HepG2 (cell line): ENCODE measurements at regions not wholly inside any gene's neighbourhood (a gene's known extent, or its start where the extent isn't known, plus 50 kb on each side); places are given as distances from the start of the nearest gene placed in this dataset.

Source experiments
- ATAC-seq: fragments of 200-7000 bp; cut with Tn5 transposase; 3 replicates; pipeline ENCODE4 v1.9.1; 2020; ENCODE audit warnings: mild to moderate bottlenecking, moderate library complexity
- BruUV-seq: library from RNA; stranded (reverse); fragments of 400-500 nt; replicated peaks from 2 replicates; lab custom pipeline; 2021; lab: Mats Ljungman, UMichigan
- CTCF ChIA-PET: fragments of 300-600 bp; formaldehyde crosslinking; extraction: SDS; loops from one replicate; lab custom pipeline; 2021; ENCODE audit warnings: low total read pairs, inconsistent platforms, low intra/inter-chr PET ratio; lab: Yijun Ruan, JAX
- POLR2A ChIA-PET: fragments of 350-600 bp; sonication (Branson Sonifier 250); formaldehyde crosslinking; loops from one replicate; lab custom pipeline; 2020; ENCODE audit warnings: antibody characterized with exemption, inconsistent platforms; lab: Yijun Ruan, JAX
- DNase-seq: peaks from one replicate; pipeline ENCODE4 v3.0.0-alpha.2; 2015; ENCODE audit warnings: low spot score
- FAIRE-seq: peaks from 3 replicates; lab custom pipeline; 2011; peaks lifted over from hg19 to GRCh38; lab: Jason Lieb, UNC
- H2AFZ ChIP-seq: one replicate; pipeline ENCODE4 v1.6.1; 2011; ENCODE audit warnings: low read length, inconsistent platforms
- H3K27ac ChIP-seq: fragments of 300-600 bp; 3 replicates; pipeline ENCODE4 v1.8.0; 2011; ENCODE audit warnings: mixed run types, mild to moderate bottlenecking, mixed read lengths, low read length, inconsistent platforms; ENCODE audit not compliant: insufficient read depth; ENCODE audit errors: extremely low read length
- H3K27me3 ChIP-seq, 2 experiments: fragments of 200-600 bp in 1 of 2; 2 replicates in 1 of 2; 3 replicates in 1 of 2; pipeline versions ENCODE4 v1.6.0 to v1.8.0; 2011; ENCODE audit warnings: low read length in 2 of 2, mild to moderate bottlenecking in 2 of 2, moderate library complexity in 2 of 2, inconsistent platforms in 1 of 2; ENCODE audit not compliant: insufficient read depth in 2 of 2, control insufficient read depth in 1 of 2
- H3K36me3 ChIP-seq, 2 experiments: fragments of 200-600 bp in 1 of 2; replicated peaks in 1 of 2; 2 replicates in 1 of 2; 3 replicates in 1 of 2; pipeline versions ENCODE4 v1.5.1 to v1.8.0; 2011; ENCODE audit warnings: low read length in 2 of 2, inconsistent platforms in 1 of 2; ENCODE audit not compliant: insufficient read depth in 2 of 2, control insufficient read depth in 1 of 2
- H3K4me1 ChIP-seq: 2 replicates; pipeline ENCODE4 v1.5.1; 2012; ENCODE audit warnings: low read length, inconsistent platforms; ENCODE audit not compliant: insufficient read depth
- H3K4me2 ChIP-seq: 2 replicates; pipeline ENCODE4 v1.6.0; 2011; ENCODE audit warnings: low read depth, low read length, inconsistent platforms
- H3K4me3 ChIP-seq, 3 experiments: fragments of 200-600 bp in 1 of 3; sonication (generic), shearing (Covaris generic) in 1 of 3; replicated peaks in 1 of 3; 2 replicates each; pipeline ENCODE4 v1.5.1; 2011 to 2016; ENCODE audit warnings: low read length in 3 of 3, inconsistent platforms in 2 of 3, low read depth in 2 of 3, mild to moderate bottlenecking in 2 of 3, control low read depth in 1 of 3, mixed read lengths in 1 of 3; ENCODE audit not compliant: insufficient read depth in 1 of 3
- H3K79me2 ChIP-seq: one replicate; pipeline ENCODE4 v1.6.1; 2011; ENCODE audit warnings: low read length, inconsistent platforms; ENCODE audit not compliant: insufficient read depth
- H3K9ac ChIP-seq: 2 replicates; pipeline ENCODE4 v1.6.0; 2011; ENCODE audit warnings: mild to moderate bottlenecking, low read depth, low read length, inconsistent platforms; ENCODE audit not compliant: insufficient read depth
- H3K9me3 ChIP-seq: 2 replicates; pipeline ENCODE4 v1.5.1; 2012; ENCODE audit warnings: mild to moderate bottlenecking, low read length
- H4K20me1 ChIP-seq: 2 replicates; pipeline ENCODE4 v1.6.0; 2011; ENCODE audit warnings: inconsistent platforms, mild to moderate bottlenecking, low read length, moderate library complexity; ENCODE audit not compliant: insufficient read depth
- AHR ChIP-seq: IDR thresholded peaks from 2 replicates; pipeline ENCODE4 v1.6.1; 2018; ENCODE audit warnings: missing genetic modification reagents, missing compliant biosample characterization
- POLR2AphosphoS2 ChIP-seq: IDR thresholded peaks from 2 replicates; pipeline ENCODE4 v1.6.1; 2011; ENCODE audit warnings: low read depth, low read length, improper control_type of control experiment
- TEAD3 ChIP-seq: optimal IDR thresholded peaks from 2 replicates; pipeline ENCODE3; 2016; ENCODE audit warnings: borderline replicate concordance
- ZSCAN30 ChIP-seq: sonication (generic); formaldehyde crosslinking; IDR thresholded peaks from 2 replicates; pipeline ENCODE4 v1.5.0; 2020; ENCODE audit warnings: mild to moderate bottlenecking, missing genetic modification reagents
- WGBS: methylation state at CpG from one replicate; pipeline ENCODE4 v1.1.6; 2017; ENCODE audit warnings: low lambda C conversion rate; 5-methylcytosine and 5-hydroxymethylcytosine counted together
- in situ Hi-C: cut with HindIII; loops from 2 replicates; pipeline ENCODE4 v1.10.0; 2017; ENCODE audit warnings: low pct_unique_long_range_greater_than_20kb; ENCODE audit not compliant: extremely low pct_ligation_motif_present
- intact Hi-C: fragments of 100-400 bp; cut with micrococcal nuclease; formaldehyde crosslinking; loops from one replicate; pipeline ENCODE4 v1.10.0; 2022; ENCODE audit not compliant: unreplicated experiment
- TF ChIP-seq, protein P1 (sequence below): sonication (generic); formaldehyde crosslinking; IDR thresholded peaks from 2 replicates; pipeline ENCODE4 v1.5.0; 2020; ENCODE audit warnings: missing genetic modification reagents
- TF ChIP-seq, protein P2 (sequence below), 2 experiments: sonication (generic) in 1 of 2; formaldehyde crosslinking in 1 of 2; IDR thresholded peaks; 2 replicates each; pipeline versions ENCODE4 v1.5.1 to v1.6.1; 2011 to 2020; ENCODE audit warnings: borderline replicate concordance in 1 of 2, low read depth in 1 of 2, low read length in 1 of 2, mild to moderate bottlenecking in 1 of 2, missing genetic modification reagents in 1 of 2, moderate library complexity in 1 of 2
- TF ChIP-seq, protein P3 (sequence below): sonication (generic); formaldehyde crosslinking; conservative IDR thresholded peaks from 2 replicates; pipeline ENCODE4 v1.4.0; 2020; ENCODE audit warnings: missing genetic modification reagents
- TF ChIP-seq, protein P4 (sequence below): sonication (generic); formaldehyde crosslinking; IDR thresholded peaks from 2 replicates; pipeline ENCODE4 v1.5.0; 2020; ENCODE audit warnings: missing genetic modification reagents, mild to moderate bottlenecking, borderline replicate concordance

GRCh38 chr5:88979726-88980125 lies 96.7 kb upstream of the MEF2C start (continued):
- TF ChIP-seq POLR2AphosphoS2 (no peak), TEAD3 (no peak)
- TF ChIP-seq, protein P1, sequence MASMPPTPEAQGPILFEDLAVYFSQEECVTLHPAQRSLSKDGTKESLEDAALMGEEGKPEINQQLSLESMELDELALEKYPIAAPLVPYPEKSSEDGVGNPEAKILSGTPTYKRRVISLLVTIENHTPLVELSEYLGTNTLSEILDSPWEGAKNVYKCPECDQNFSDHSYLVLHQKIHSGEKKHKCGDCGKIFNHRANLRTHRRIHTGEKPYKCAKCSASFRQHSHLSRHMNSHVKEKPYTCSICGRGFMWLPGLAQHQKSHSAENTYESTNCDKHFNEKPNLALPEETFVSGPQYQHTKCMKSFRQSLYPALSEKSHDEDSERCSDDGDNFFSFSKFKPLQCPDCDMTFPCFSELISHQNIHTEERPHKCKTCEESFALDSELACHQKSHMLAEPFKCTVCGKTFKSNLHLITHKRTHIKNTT (CRISPR knock-in tag) = no peak

- H3K9me3 ChIP-seq = no peaks in the 10 kb centered on the region
- no peaks in the 10 kb centered on the region for H3K79me2 ChIP-seq
- CTCF ChIA-PET = no interaction called here
- H3K4me3 ChIP-seq = no peak overlapping the region
- no peaks in the 10 kb centered on the region for H3K27me3 ChIP-seq
- peaks cover 7% of the 10 kb centered on the region for H3K4me1 ChIP-seq
- intact Hi-C loops (no loop called here), in situ Hi-C loops (no loop called here)
- no peak overlapping the region for H3K9ac ChIP-seq
- 24% methylated on average over 3 of the region's 3 CpGs for WGBS
- DNase-seq = no peak
- no peak overlapping the region for H3K27ac ChIP-seq
- TF ChIP-seq, protein P2, sequence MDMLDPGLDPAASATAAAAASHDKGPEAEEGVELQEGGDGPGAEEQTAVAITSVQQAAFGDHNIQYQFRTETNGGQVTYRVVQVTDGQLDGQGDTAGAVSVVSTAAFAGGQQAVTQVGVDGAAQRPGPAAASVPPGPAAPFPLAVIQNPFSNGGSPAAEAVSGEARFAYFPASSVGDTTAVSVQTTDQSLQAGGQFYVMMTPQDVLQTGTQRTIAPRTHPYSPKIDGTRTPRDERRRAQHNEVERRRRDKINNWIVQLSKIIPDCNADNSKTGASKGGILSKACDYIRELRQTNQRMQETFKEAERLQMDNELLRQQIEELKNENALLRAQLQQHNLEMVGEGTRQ (IDR thresholded peaks at IDR 0.05; ENCODE audit: low read depth, low read length) = no peak
- TF ChIP-seq, protein P2 (CRISPR knock-in tag; IDR thresholded peaks at IDR 0.05; ENCODE audit: borderline replicate concordance) = no peak
- no peak for TF ChIP-seq AHR (CRISPR knock-in tag)
- TF ChIP-seq, protein P3, sequence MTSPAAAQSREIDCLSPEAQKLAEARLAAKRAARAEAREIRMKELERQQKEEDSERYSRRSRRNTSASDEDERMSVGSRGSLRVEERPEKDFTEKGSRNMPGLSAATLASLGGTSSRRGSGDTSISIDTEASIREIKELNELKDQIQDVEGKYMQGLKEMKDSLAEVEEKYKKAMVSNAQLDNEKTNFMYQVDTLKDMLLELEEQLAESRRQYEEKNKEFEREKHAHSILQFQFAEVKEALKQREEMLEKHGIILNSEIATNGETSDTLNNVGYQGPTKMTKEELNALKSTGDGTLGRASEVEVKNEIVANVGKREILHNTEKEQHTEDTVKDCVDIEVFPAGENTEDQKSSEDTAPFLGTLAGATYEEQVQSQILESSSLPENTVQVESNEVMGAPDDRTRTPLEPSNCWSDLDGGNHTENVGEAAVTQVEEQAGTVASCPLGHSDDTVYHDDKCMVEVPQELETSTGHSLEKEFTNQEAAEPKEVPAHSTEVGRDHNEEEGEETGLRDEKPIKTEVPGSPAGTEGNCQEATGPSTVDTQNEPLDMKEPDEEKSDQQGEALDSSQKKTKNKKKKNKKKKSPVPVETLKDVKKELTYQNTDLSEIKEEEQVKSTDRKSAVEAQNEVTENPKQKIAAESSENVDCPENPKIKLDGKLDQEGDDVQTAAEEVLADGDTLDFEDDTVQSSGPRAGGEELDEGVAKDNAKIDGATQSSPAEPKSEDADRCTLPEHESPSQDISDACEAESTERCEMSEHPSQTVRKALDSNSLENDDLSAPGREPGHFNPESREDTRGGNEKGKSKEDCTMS (CRISPR knock-in tag) = no peak
- TF ChIP-seq, protein P4, sequence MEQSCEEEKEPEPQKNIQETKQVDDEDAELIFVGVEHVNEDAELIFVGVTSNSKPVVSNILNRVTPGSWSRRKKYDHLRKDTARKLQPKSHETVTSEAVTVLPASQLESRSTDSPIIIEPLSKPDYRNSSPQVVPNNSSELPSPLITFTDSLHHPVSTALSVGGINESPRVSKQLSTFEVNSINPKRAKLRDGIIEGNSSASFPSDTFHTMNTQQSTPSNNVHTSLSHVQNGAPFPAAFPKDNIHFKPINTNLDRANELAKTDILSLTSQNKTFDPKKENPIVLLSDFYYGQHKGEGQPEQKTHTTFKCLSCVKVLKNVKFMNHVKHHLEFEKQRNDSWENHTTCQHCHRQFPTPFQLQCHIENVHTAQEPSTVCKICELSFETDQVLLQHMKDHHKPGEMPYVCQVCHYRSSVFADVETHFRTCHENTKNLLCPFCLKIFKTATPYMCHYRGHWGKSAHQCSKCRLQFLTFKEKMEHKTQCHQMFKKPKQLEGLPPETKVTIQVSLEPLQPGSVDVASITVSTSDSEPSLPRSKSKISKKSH (CRISPR knock-in tag) = no peak
- TF ChIP-seq ZSCAN30 (CRISPR knock-in tag) = no peak
- H3K4me2 ChIP-seq = no peak overlapping the region
- no peak for ATAC-seq
- POLR2A ChIA-PET = no interaction called here
- no peak overlapping the region for H2AFZ ChIP-seq
- no peaks in the 10 kb centered on the region for H3K36me3 ChIP-seq
- no peaks in the 10 kb centered on the region for H4K20me1 ChIP-seq
- FAIRE-seq = no peak
- no TSS peak for BruUV-seq
Observed at GRCh38 chr5:88979244-88979643, 96.3 kb upstream of the MEF2C start.
